ENCODE measurements at regions not wholly inside any gene's neighbourhood (a gene's known extent, or its start where the extent isn't known, plus 50 kb on each side); places are given as distances from the start of the nearest gene placed in this dataset.

- WGBS, 5 donors: 48 to 62% (median 60%) methylated on average over 1 of the region's 1 CpG
- Histone ChIP-seq H3K4me3 (no peak overlapping the region), H3K27me3 (replicated peaks in 1 of 7) (no peaks in the 10 kb centered on the region), H3K4me1 (no peaks in the 10 kb centered on the region), H3K27ac (no peak overlapping the region), H3K9me3 (no peaks in the 10 kb centered on the region), H3K36me3 (no peaks in the 10 kb centered on the region)
- no peak for DNase-seq
- intact Hi-C loops (cut with DNase I; ENCODE audit: low total_unique reads): no loop called here
- TF ChIP-seq POLR2A (IDR thresholded peaks at IDR 0.05): no peak
- no peak for TF ChIP-seq POLR2AphosphoS5 (IDR thresholded peaks at IDR 0.05)
- no peak for TF ChIP-seq CTCF (IDR thresholded peaks at IDR 0.05 in 8 of 11, conservative IDR thresholded peaks at IDR 0.05 in 3 of 11)
Observed at GRCh38 chr4:147345662-147346061, 135.2 kb upstream of the EDNRA start.

GRCh38 chr4:147347217-147347616, 133.7 kb upstream of the EDNRA start:
- no peak for TF ChIP-seq POLR2AphosphoS5 (IDR thresholded peaks at IDR 0.05)
- TF ChIP-seq CTCF (IDR thresholded peaks at IDR 0.05 in 8 of 11, conservative IDR thresholded peaks at IDR 0.05 in 3 of 11): no peak
- no peak for TF ChIP-seq POLR2A (IDR thresholded peaks at IDR 0.05)
- intact Hi-C loops (cut with DNase I; ENCODE audit: low total_unique reads): no loop called here
- 76 to 95% (median 82%) methylated on average over 8 of the region's 8 CpGs for WGBS, 5 donors
- Histone ChIP-seq H3K36me3 (no peaks in the 10 kb centered on the region), H3K4me3 (no peak overlapping the region), H3K4me1 (no peaks in the 10 kb centered on the region), H3K9me3 (no peaks in the 10 kb centered on the region), H3K27me3 (replicated peaks in 1 of 7) (no peaks in the 10 kb centered on the region), H3K27ac (no peak overlapping the region)
- DNase-seq: no peak

GRCh38 chr4:147349193-147349592, 131.7 kb upstream of the EDNRA start:
- Histone ChIP-seq H3K4me3 (no peak overlapping the region), H3K27me3 (replicated peaks in 1 of 7) (no peaks in the 10 kb centered on the region), H3K9me3 (no peaks in the 10 kb centered on the region), H3K36me3 (no peaks in the 10 kb centered on the region), H3K4me1 (no peaks in the 10 kb centered on the region), H3K27ac (no peak overlapping the region)
- intact Hi-C loops (cut with DNase I; ENCODE audit: low total_unique reads): no loop called here
- 64 to 80% (median 77%) methylated on average over 3 of the region's 3 CpGs for WGBS, 5 donors
- TF ChIP-seq POLR2A (IDR thresholded peaks at IDR 0.05) (no peak), CTCF (IDR thresholded peaks at IDR 0.05 in 8 of 11, conservative IDR thresholded peaks at IDR 0.05 in 3 of 11) (no peak), POLR2AphosphoS5 (IDR thresholded peaks at IDR 0.05) (no peak)
- DNase-seq: no peak

GRCh38 chr4:147351083-147351787, 129.7 kb upstream of the EDNRA start:
- DNase-seq: no peak
- H3K4me1 ChIP-seq: no peaks in the 10 kb centered on the region
- no peaks in the 10 kb centered on the region for H3K9me3 ChIP-seq
- TF ChIP-seq POLR2AphosphoS5 (IDR thresholded peaks at IDR 0.05): no peak
- TF ChIP-seq POLR2A (IDR thresholded peaks at IDR 0.05): no peak
- TF ChIP-seq CTCF (IDR thresholded peaks at IDR 0.05 in 8 of 11, conservative IDR thresholded peaks at IDR 0.05 in 3 of 11): no peak
- WGBS, 5 donors: 90 to 98% (median 91%) methylated on average over 5 of the region's 5 CpGs
- no peaks in the 10 kb centered on the region for H3K36me3 ChIP-seq
- intact Hi-C loops (cut with DNase I; ENCODE audit: low total_unique reads): no loop called here
- no peak overlapping the region for H3K4me3 ChIP-seq
- H3K27ac ChIP-seq: no peak overlapping the region
- no peaks in the 10 kb centered on the region for H3K27me3 ChIP-seq (replicated peaks in 1 of 7)
